ENCODE measurements at regions not wholly inside any gene's neighbourhood (a gene's known extent, or its start where the extent isn't known, plus 50 kb on each side); places are given as distances from the start of the nearest gene placed in this dataset.
"Not testable (repeated sequence)": the region's sequence is repeated elsewhere in the genome, so short reads cannot be mapped to it uniquely, and the experiment has no call there.

GRCh38 chr4:116005037-116005805 is 891.8 kb upstream of the NDST4 start:
- Histone ChIP-seq H4K8ac (ENCODE audit: low read length) (no peak overlapping the region), H3K27me3 (ENCODE audit: control insufficient read depth in 1 of 2, insufficient read depth in 1 of 2, low read length in 2 of 2) (no peaks in the 10 kb centered on the region), H3K4me1 (ENCODE audit: control insufficient read depth, insufficient read depth, low read depth, low read length) (no peaks in the 10 kb centered on the region), H3K18ac (ENCODE audit: low read depth in 1 of 2, low read length in 2 of 2) (no peak overlapping the region), H3K4me2 (ENCODE audit: low read length, poor library complexity, severe bottlenecking) (no peak overlapping the region), H2BK15ac (ENCODE audit: low read depth, poor library complexity, severe bottlenecking) (no peak overlapping the region), H2AK5ac (ENCODE audit: low read length, severe bottlenecking) (no peak overlapping the region), H3K4me3 (ENCODE audit: insufficient read depth in 1 of 2, low read depth in 1 of 2, low read length in 2 of 2) (no peak overlapping the region), H2AFZ (ENCODE audit: low read depth, low read length) (no peak overlapping the region), H4K91ac (ENCODE audit: low read length) (no peak overlapping the region), H2BK120ac (ENCODE audit: low read depth, low read length) (no peak overlapping the region), H3K27ac (ENCODE audit: low read length, poor library complexity, severe bottlenecking) (no peak overlapping the region), H3K79me1 (replicated peaks; ENCODE audit: low read length, poor library complexity, severe bottlenecking) (no peaks in the 10 kb centered on the region), H2BK5ac (ENCODE audit: low read depth, low read length, poor library complexity, severe bottlenecking) (no peak overlapping the region), H2BK12ac (ENCODE audit: low read length in 2 of 2) (no peak overlapping the region), H3K14ac (ENCODE audit: low read length in 2 of 2) (no peak overlapping the region), H3K4ac (ENCODE audit: low read depth in 1 of 2, low read length in 2 of 2) (no peak overlapping the region), H3K23ac (ENCODE audit: low read length in 2 of 2) (no peak overlapping the region), H3K9ac (ENCODE audit: low read length) (no peak overlapping the region), H3K36me3 (ENCODE audit: control insufficient read depth in 1 of 2, insufficient read depth in 2 of 2, low read depth in 1 of 2, low read length in 2 of 2) (no peaks in the 10 kb centered on the region), H3K9me3 (ENCODE audit: control insufficient read depth, low read length) (no peaks in the 10 kb centered on the region)
- WGBS, result 77% methylated on average over 2 of the region's 3 CpGs
- peak; percentile 39 for DNase-seq

- DNase-seq, result no peak
- Histone ChIP-seq H2BK12ac (ENCODE audit: low read length in 2 of 2) (no peak overlapping the region), H3K9me3 (ENCODE audit: control insufficient read depth, low read length) (no peaks in the 10 kb centered on the region), H3K14ac (ENCODE audit: low read length in 2 of 2) (no peak overlapping the region), H2AFZ (ENCODE audit: low read depth, low read length) (no peak overlapping the region), H3K9ac (ENCODE audit: low read length) (no peak overlapping the region), H3K18ac (ENCODE audit: low read depth in 1 of 2, low read length in 2 of 2) (no peak overlapping the region), H3K79me1 (replicated peaks; ENCODE audit: low read length, poor library complexity, severe bottlenecking) (no peaks in the 10 kb centered on the region), H3K4ac (ENCODE audit: low read depth in 1 of 2, low read length in 2 of 2) (no peak overlapping the region), H3K27me3 (ENCODE audit: control insufficient read depth in 1 of 2, insufficient read depth in 1 of 2, low read length in 2 of 2) (no peaks in the 10 kb centered on the region), H4K91ac (ENCODE audit: low read length) (no peak overlapping the region), H3K23ac (ENCODE audit: low read length in 2 of 2) (no peak overlapping the region), H3K27ac (ENCODE audit: low read length, poor library complexity, severe bottlenecking) (no peak overlapping the region), H2AK5ac (ENCODE audit: low read length, severe bottlenecking) (no peak overlapping the region), H3K36me3 (ENCODE audit: control insufficient read depth in 1 of 2, insufficient read depth in 2 of 2, low read depth in 1 of 2, low read length in 2 of 2) (no peaks in the 10 kb centered on the region), H3K4me3 (ENCODE audit: insufficient read depth in 1 of 2, low read depth in 1 of 2, low read length in 2 of 2) (no peak overlapping the region), H3K4me2 (ENCODE audit: low read length, poor library complexity, severe bottlenecking) (no peak overlapping the region), H2BK120ac (ENCODE audit: low read depth, low read length) (no peak overlapping the region), H3K4me1 (ENCODE audit: control insufficient read depth, insufficient read depth, low read depth, low read length) (no peaks in the 10 kb centered on the region), H2BK15ac (ENCODE audit: low read depth, poor library complexity, severe bottlenecking) (no peak overlapping the region), H4K8ac (ENCODE audit: low read length) (no peak overlapping the region), H2BK5ac (ENCODE audit: low read depth, low read length, poor library complexity, severe bottlenecking) (no peak overlapping the region)
- 100% methylated on average over 1 of the region's 4 CpGs for WGBS
Observed at GRCh38 chr4:116001291-116001690, 887.9 kb upstream of the NDST4 start.

DNA sequence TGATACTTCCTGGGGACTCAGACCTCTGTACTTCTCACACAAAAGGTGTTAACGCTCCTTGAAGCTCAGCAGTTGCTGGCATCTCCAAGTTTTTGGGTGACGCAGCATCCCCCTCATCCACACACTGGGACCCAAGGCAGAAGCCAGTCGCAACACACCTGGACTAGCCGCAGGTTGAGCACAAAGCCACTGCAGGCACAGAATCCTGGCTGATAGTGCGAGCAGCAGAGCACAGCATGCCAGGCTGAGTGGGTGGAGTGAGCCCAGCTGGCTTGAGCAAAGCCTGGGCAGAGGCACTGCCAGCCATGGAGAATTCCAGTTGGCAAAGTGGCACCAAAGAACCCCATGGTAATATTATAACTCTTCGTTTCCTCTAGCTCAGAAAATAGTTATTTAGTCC is 873.2 kb upstream of the NDST4 start:
- Histone ChIP-seq H3K4me3 (ENCODE audit: insufficient read depth in 1 of 2, low read depth in 1 of 2, low read length in 2 of 2) (no peak overlapping the region), H3K9me3 (ENCODE audit: control insufficient read depth, low read length) (peaks cover 9% of the 10 kb centered on the region), H3K36me3 (ENCODE audit: control insufficient read depth in 1 of 2, insufficient read depth in 2 of 2, low read depth in 1 of 2, low read length in 2 of 2) (no peaks in the 10 kb centered on the region), H2BK5ac (ENCODE audit: low read depth, low read length, poor library complexity, severe bottlenecking) (no peak overlapping the region), H3K9ac (ENCODE audit: low read length) (no peak overlapping the region), H2BK12ac (ENCODE audit: low read length in 2 of 2) (no peak overlapping the region), H3K4me1 (ENCODE audit: control insufficient read depth, insufficient read depth, low read depth, low read length) (no peaks in the 10 kb centered on the region), H2AK5ac (ENCODE audit: low read length, severe bottlenecking) (no peak overlapping the region), H3K4ac (ENCODE audit: low read depth in 1 of 2, low read length in 2 of 2) (no peak overlapping the region), H4K91ac (ENCODE audit: low read length) (no peak overlapping the region), H3K27ac (ENCODE audit: low read length, poor library complexity, severe bottlenecking) (no peak overlapping the region), H3K79me1 (replicated peaks; ENCODE audit: low read length, poor library complexity, severe bottlenecking) (no peaks in the 10 kb centered on the region), H3K18ac (ENCODE audit: low read depth in 1 of 2, low read length in 2 of 2) (no peak overlapping the region), H3K27me3 (ENCODE audit: control insufficient read depth in 1 of 2, insufficient read depth in 1 of 2, low read length in 2 of 2) (no peaks in the 10 kb centered on the region), H3K4me2 (ENCODE audit: low read length, poor library complexity, severe bottlenecking) (no peak overlapping the region), H2BK15ac (ENCODE audit: low read depth, poor library complexity, severe bottlenecking) (no peak overlapping the region), H2AFZ (ENCODE audit: low read depth, low read length) (no peak overlapping the region), H4K8ac (ENCODE audit: low read length) (no peak overlapping the region), H3K14ac (ENCODE audit: low read length in 2 of 2) (no peak overlapping the region), H2BK120ac (ENCODE audit: low read depth, low read length) (no peak overlapping the region), H3K23ac (ENCODE audit: low read length in 2 of 2) (no peak overlapping the region)
- DNase-seq, result no peak
- 92% methylated on average over 5 of the region's 6 CpGs for WGBS

DNA sequence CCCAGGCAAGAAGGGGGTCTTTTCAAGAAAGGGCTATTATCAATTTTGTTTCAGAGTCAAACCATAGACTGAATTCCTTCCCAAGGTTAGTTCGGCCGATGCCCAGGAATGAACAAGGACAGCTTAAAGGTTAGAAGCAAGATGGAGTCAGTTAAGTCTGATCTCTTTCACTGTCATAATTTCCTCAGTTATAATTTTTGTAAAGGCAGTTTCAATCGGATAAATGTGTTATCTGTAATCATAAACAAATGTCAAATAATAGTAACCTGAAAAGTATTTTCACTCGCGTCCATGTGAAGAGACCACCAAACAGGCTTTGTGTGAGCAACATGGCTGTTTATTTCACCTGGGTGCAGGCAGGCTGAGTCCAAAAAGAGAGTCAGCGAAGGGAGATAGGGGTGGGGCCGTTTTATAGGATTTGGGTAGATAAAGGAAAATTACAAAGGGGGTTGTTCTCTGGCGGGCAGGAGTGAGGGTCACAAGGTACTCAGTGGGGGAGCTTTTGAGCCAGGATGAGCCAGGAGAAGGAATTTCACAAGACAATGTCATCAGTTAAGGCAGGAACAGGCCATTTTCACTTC is 862.1 kb upstream of the NDST4 start:
- DNase-seq; H3K4me1 ChIP-seq (ENCODE audit: control insufficient read depth, insufficient read depth, low read depth, low read length); H2BK120ac ChIP-seq (ENCODE audit: low read depth, low read length); H2BK5ac ChIP-seq (ENCODE audit: low read depth, low read length, poor library complexity, severe bottlenecking); H4K8ac ChIP-seq (ENCODE audit: low read length); H3K4me2 ChIP-seq (ENCODE audit: low read length, poor library complexity, severe bottlenecking); H3K36me3 ChIP-seq (ENCODE audit: control insufficient read depth in 1 of 2, insufficient read depth in 2 of 2, low read depth in 1 of 2, low read length in 2 of 2); H3K18ac ChIP-seq (ENCODE audit: low read depth in 1 of 2, low read length in 2 of 2); H2BK12ac ChIP-seq (ENCODE audit: low read length in 2 of 2); H3K4me3 ChIP-seq (ENCODE audit: insufficient read depth in 1 of 2, low read depth in 1 of 2, low read length in 2 of 2); H3K27ac ChIP-seq (ENCODE audit: low read length, poor library complexity, severe bottlenecking); H3K9ac ChIP-seq (ENCODE audit: low read length); H3K79me1 ChIP-seq (replicated peaks; ENCODE audit: low read length, poor library complexity, severe bottlenecking); H2AK5ac ChIP-seq (ENCODE audit: low read length, severe bottlenecking); H3K23ac ChIP-seq (ENCODE audit: low read length in 2 of 2); H3K4ac ChIP-seq (ENCODE audit: low read depth in 1 of 2, low read length in 2 of 2); H3K9me3 ChIP-seq (ENCODE audit: control insufficient read depth, low read length); H2AFZ ChIP-seq (ENCODE audit: low read depth, low read length); H3K27me3 ChIP-seq (ENCODE audit: control insufficient read depth in 1 of 2, insufficient read depth in 1 of 2, low read length in 2 of 2); H4K91ac ChIP-seq (ENCODE audit: low read length); H2BK15ac ChIP-seq (ENCODE audit: low read depth, poor library complexity, severe bottlenecking); H3K14ac ChIP-seq (ENCODE audit: low read length in 2 of 2): not testable (repeated sequence)
- WGBS, result 51% methylated on average over 7 of the region's 8 CpGs
